22Rv1 (cell line): ENCODE measurements at regions not wholly inside any gene's neighbourhood (a gene's known extent, or its start where the extent isn't known, plus 50 kb on each side); places are given as distances from the start of the nearest gene placed in this dataset.

Experiments used
- H3K27ac ChIP-seq: fragments of 450-650 bp; 2 replicates; pipeline ENCODE4 v1.5.1; 2017
- CTCF ChIP-seq: fragments of 450-650 bp; IDR thresholded peaks from 2 replicates; pipeline ENCODE4 v1.5.1; 2017; ENCODE audit warnings: mild to moderate bottlenecking
- ZFX ChIP-seq: fragments of 450-650 bp; IDR thresholded peaks from 2 replicates; pipeline ENCODE4 v1.6.1; 2017; ENCODE audit warnings: antibody characterized with exemption, borderline replicate concordance

GRCh38 chr4:14592950-14593349 is 409.3 kb upstream of the CPEB2 start:
- TF ChIP-seq ZFX (no peak), CTCF (no peak)
- H3K27ac ChIP-seq = no peak overlapping the region

- TF ChIP-seq ZFX = no peak
- TF ChIP-seq CTCF = no peak
Measured at GRCh38 chr4:14596028-14596427, 406.3 kb upstream of the CPEB2 start.

GRCh38 chr4:14596437-14596836 is 405.8 kb upstream of the CPEB2 start:
- TF ChIP-seq ZFX (no peak), CTCF (no peak)
- H3K27ac ChIP-seq = no peak overlapping the region

More at GRCh38 chr4:14596028-14596427, 406.3 kb upstream of the CPEB2 start:
- no peak overlapping the region for H3K27ac ChIP-seq

- no peak overlapping the region for H3K27ac ChIP-seq
- TF ChIP-seq ZFX (no peak), CTCF (no peak)
Measured at GRCh38 chr4:14596904-14597303, 405.4 kb upstream of the CPEB2 start.

GRCh38 chr4:14602206-14602605 is 400.1 kb upstream of the CPEB2 start:
- no peak overlapping the region for H3K27ac ChIP-seq
- TF ChIP-seq CTCF (no peak), ZFX (no peak)

- no peak for TF ChIP-seq CTCF
- TF ChIP-seq ZFX = no peak
- H3K27ac ChIP-seq = no peak overlapping the region
Measured at GRCh38 chr4:14607001-14607400, 395.3 kb upstream of the CPEB2 start.

GRCh38 chr4:14607578-14607977 is 394.7 kb upstream of the CPEB2 start:
- TF ChIP-seq CTCF (no peak), ZFX (no peak)
- H3K27ac ChIP-seq = no peak overlapping the region
